Liver (tissue), 8 donors: ENCODE measurements at regions not wholly inside any gene's neighbourhood (a gene's known extent, or its start where the extent isn't known, plus 50 kb on each side); places are given as distances from the start of the nearest gene placed in this dataset.

ENCODE experiments used
- DNase-seq: peaks from one replicate; pipeline ENCODE4 v3.0.0-alpha.2; 2017; ENCODE audit warnings: low spot score
- H3K27ac ChIP-seq, 2 donors: one replicate each; pipeline ENCODE4 v1.7.0; 2013; ENCODE audit warnings: inconsistent platforms in 2 of 2, low read length in 2 of 2, control low read depth in 1 of 2, low read depth in 1 of 2, mild to moderate bottlenecking in 1 of 2
- H3K27me3 ChIP-seq, 4 donors: one replicate each; pipeline versions ENCODE4 v1.6.1 to v1.7.0; 2013; ENCODE audit warnings: low read length in 3 of 4, inconsistent platforms in 1 of 4, mild to moderate bottlenecking in 1 of 4, moderate library complexity in 1 of 4; ENCODE audit not compliant: control insufficient read depth in 4 of 4, insufficient read depth in 4 of 4
- H3K36me3 ChIP-seq, 4 donors: one replicate each; pipeline versions ENCODE4 v1.6.1 to v1.7.0; 2013; ENCODE audit warnings: low read length in 3 of 4, mild to moderate bottlenecking in 3 of 4, low read depth in 1 of 4, moderate library complexity in 1 of 4; ENCODE audit not compliant: control insufficient read depth in 4 of 4, insufficient read depth in 3 of 4
- H3K4me1 ChIP-seq, 4 donors: one replicate each; pipeline versions ENCODE4 v1.6.1 to v1.7.0; 2013; ENCODE audit warnings: low read length in 3 of 4, mild to moderate bottlenecking in 3 of 4, moderate library complexity in 1 of 4; ENCODE audit not compliant: control insufficient read depth in 4 of 4, insufficient read depth in 4 of 4
- H3K4me3 ChIP-seq, 3 donors: one replicate each; pipeline versions ENCODE4 v1.6.1 to v1.7.0; 2013; ENCODE audit warnings: low read length in 3 of 3, control low read depth in 1 of 3, low read depth in 1 of 3, mild to moderate bottlenecking in 1 of 3
- H3K9ac ChIP-seq, 2 donors: one replicate each; pipeline ENCODE4 v1.7.0; 2013; ENCODE audit warnings: low read length in 2 of 2, mild to moderate bottlenecking in 2 of 2, moderate library complexity in 2 of 2, control low read depth in 1 of 2, low read depth in 1 of 2
- H3K9me3 ChIP-seq, 4 donors: one replicate each; pipeline versions ENCODE4 v1.6.1 to v1.7.0; 2013; ENCODE audit warnings: low read length in 3 of 4; ENCODE audit not compliant: control insufficient read depth in 4 of 4
- ATF3 ChIP-seq: IDR thresholded peaks from 2 replicates; pipeline ENCODE4 v1.6.1; 2016; ENCODE audit warnings: antibody characterized with exemption
- CTCF ChIP-seq: fragments of 150-350 bp; IDR thresholded peaks from 2 replicates; pipeline ENCODE4 v1.5.1; 2017; ENCODE audit warnings: improper control_type of control experiment, low read depth, low read length; ENCODE audit not compliant: missing input control
- EGR1 ChIP-seq, 2 donors: IDR thresholded peaks; 2 replicates each; pipeline ENCODE4 v1.6.1; 2016 to 2018; ENCODE audit warnings: antibody characterized with exemption in 2 of 2, low read depth in 2 of 2
- FOXA1 ChIP-seq: IDR thresholded peaks from 2 replicates; pipeline ENCODE4 v1.6.1; 2016; ENCODE audit warnings: antibody characterized with exemption
- FOXA2 ChIP-seq: IDR thresholded peaks from 2 replicates; pipeline ENCODE4 v1.6.1; 2016; ENCODE audit warnings: antibody characterized with exemption
- GABPA ChIP-seq, 2 donors: IDR thresholded peaks in 1 of 2; conservative IDR thresholded peaks in 1 of 2; 2 replicates each; pipeline ENCODE4 v1.6.1; 2016; ENCODE audit warnings: antibody characterized with exemption in 2 of 2, mild to moderate bottlenecking in 1 of 2, moderate library complexity in 1 of 2
- HNF4A ChIP-seq, 2 donors: conservative IDR thresholded peaks; 2 replicates each; pipeline ENCODE4 v1.6.1; 2016; ENCODE audit warnings: antibody characterized with exemption in 2 of 2, mild to moderate bottlenecking in 2 of 2
- HNF4G ChIP-seq: IDR thresholded peaks from 2 replicates; pipeline ENCODE4 v1.6.1; 2016; ENCODE audit warnings: antibody characterized with exemption
- JUND ChIP-seq, 2 donors: IDR thresholded peaks; 2 replicates each; pipeline ENCODE4 v1.6.1; 2016; ENCODE audit warnings: antibody characterized with exemption in 2 of 2
- MAX ChIP-seq: IDR thresholded peaks from 2 replicates; pipeline ENCODE4 v1.6.1; 2016; ENCODE audit warnings: antibody characterized with exemption
- NR2F2 ChIP-seq: IDR thresholded peaks from 2 replicates; pipeline ENCODE4 v1.6.1; 2016; ENCODE audit warnings: antibody characterized with exemption
- RAD21 ChIP-seq, 2 donors: IDR thresholded peaks; 2 replicates each; pipeline ENCODE4 v1.6.1; 2016; ENCODE audit warnings: antibody characterized with exemption in 2 of 2, mild to moderate bottlenecking in 2 of 2
- REST ChIP-seq: IDR thresholded peaks from 2 replicates; pipeline ENCODE4 v1.6.1; 2016; ENCODE audit warnings: antibody characterized with exemption, mild to moderate bottlenecking
- RXRA ChIP-seq, 2 donors: IDR thresholded peaks; 2 replicates each; pipeline ENCODE4 v1.6.1; 2017 to 2018; ENCODE audit warnings: antibody characterized with exemption in 2 of 2, mild to moderate bottlenecking in 1 of 2
- SP1 ChIP-seq: IDR thresholded peaks from 2 replicates; pipeline ENCODE4 v1.6.1; 2018; ENCODE audit warnings: antibody characterized with exemption, mild to moderate bottlenecking
- TAF1 ChIP-seq: conservative IDR thresholded peaks from 2 replicates; pipeline ENCODE4 v1.6.1; 2016; ENCODE audit warnings: antibody characterized with exemption, mild to moderate bottlenecking
- YY1 ChIP-seq: IDR thresholded peaks from 2 replicates; pipeline ENCODE4 v1.6.1; 2016; ENCODE audit warnings: antibody characterized with exemption, mild to moderate bottlenecking
- ZBTB33 ChIP-seq: IDR thresholded peaks from 2 replicates; pipeline ENCODE4 v1.6.1; 2016; ENCODE audit warnings: antibody characterized with exemption
- WGBS: extraction: QIAGEN DNeasy Blood & Tissue Kit; methylation state at CpG from one replicate; pipeline ENCODE4 v1.1.7; 2013; 5-methylcytosine and 5-hydroxymethylcytosine counted together
- donor health status: healthy.
- donor health status: healthy.
- donor health status: healthy.
- donor health status: healthy.
- donor health status: healthy.

- Histone ChIP-seq H3K4me1 (no peaks in the 10 kb centered on the region), H3K27ac (no peak overlapping the region), H3K36me3 (no peaks in the 10 kb centered on the region), H3K9me3 (no peaks in the 10 kb centered on the region), H3K4me3 (no peak overlapping the region), H3K9ac (no peak overlapping the region), H3K27me3 (no peaks in the 10 kb centered on the region)
- DNase-seq, result no peak
- TF ChIP-seq REST, result no peak
- TF ChIP-seq YY1, result no peak
- no peak for TF ChIP-seq JUND (IDR thresholded peaks at IDR 0.05)
- TF ChIP-seq NR2F2, result no peak
- no peak for TF ChIP-seq ZBTB33
Observed at GRCh38 chr14:43031598-43031997, 1424.9 kb downstream of the LRFN5 start.

GRCh38 chr14:43022094-43022800 lies 1415.6 kb downstream of the LRFN5 start:
- Histone ChIP-seq H3K9ac (no peak overlapping the region), H3K4me1 (no peaks in the 10 kb centered on the region), H3K36me3 (no peaks in the 10 kb centered on the region), H3K4me3 (no peak overlapping the region), H3K27ac (no peak overlapping the region), H3K9me3 (no peaks in the 10 kb centered on the region), H3K27me3 (peaks cover 0 to 3% (median 0%) of the 10 kb centered on the region in 4 donors)
- TF ChIP-seq NR2F2 (no peak), MAX (no peak), TAF1 (no peak), HNF4G (no peak), GABPA (IDR thresholded peaks at IDR 0.05 in 1 of 2, conservative IDR thresholded peaks at IDR 0.05 in 1 of 2) (no peak), HNF4A (conservative IDR thresholded peaks at IDR 0.05) (no peak), FOXA2 (no peak), JUND (IDR thresholded peaks at IDR 0.05) (no peak), EGR1 (IDR thresholded peaks at IDR 0.05; ENCODE audit: low read depth in 2 of 2) (no peak), SP1 (no peak), ATF3 (no peak), ZBTB33 (no peak), RXRA (IDR thresholded peaks at IDR 0.05) (no peak), FOXA1 (no peak), RAD21 (IDR thresholded peaks at IDR 0.05) (no peak), REST (no peak), CTCF (no peak), YY1 (no peak)
- 53% methylated on average over 1 of the region's 1 CpG for WGBS
- DNase-seq, result no peak
